ENCODE measurements at regions not wholly inside any gene's neighbourhood (a gene's known extent, or its start where the extent isn't known, plus 50 kb on each side); places are given as distances from the start of the nearest gene placed in this dataset.

- Histone ChIP-seq H3K27ac (no peak overlapping the region), H3K9me3 (no peaks in the 10 kb centered on the region), H3K4me1 (peaks cover 0 to 10% (median 2%) of the 10 kb centered on the region in 4 donors), H3K27me3 (no peaks in the 10 kb centered on the region), H3K4me3 (no peak overlapping the region), H3K36me3 (no peaks in the 10 kb centered on the region)
- TF ChIP-seq CTCF (IDR thresholded peaks at IDR 0.05) (no peak), POLR2A (IDR thresholded peaks at IDR 0.05) (no peak)
- DNase-seq: no peak
Observed at GRCh38 chr13:44137466-44137865, 236.2 kb upstream of the SERP2 start.

- no peaks in the 10 kb centered on the region for H3K27me3 ChIP-seq
- peak in 2 of 3 donors; percentile 57 to 60 for DNase-seq
- H3K4me1 ChIP-seq: peaks cover 0 to 10% (median 2%) of the 10 kb centered on the region in 4 donors
- no peaks in the 10 kb centered on the region for H3K9me3 ChIP-seq
- no peak overlapping the region for H3K4me3 ChIP-seq
- TF ChIP-seq CTCF (IDR thresholded peaks at IDR 0.05) (no peak), POLR2A (IDR thresholded peaks at IDR 0.05) (no peak)
- no peaks in the 10 kb centered on the region for H3K36me3 ChIP-seq
- H3K27ac ChIP-seq: peak overlapping the region in 2 of 4 donors; percentile 98
Observed at GRCh38 chr13:44140146-44140545, 233.5 kb upstream of the SERP2 start.

DNA sequence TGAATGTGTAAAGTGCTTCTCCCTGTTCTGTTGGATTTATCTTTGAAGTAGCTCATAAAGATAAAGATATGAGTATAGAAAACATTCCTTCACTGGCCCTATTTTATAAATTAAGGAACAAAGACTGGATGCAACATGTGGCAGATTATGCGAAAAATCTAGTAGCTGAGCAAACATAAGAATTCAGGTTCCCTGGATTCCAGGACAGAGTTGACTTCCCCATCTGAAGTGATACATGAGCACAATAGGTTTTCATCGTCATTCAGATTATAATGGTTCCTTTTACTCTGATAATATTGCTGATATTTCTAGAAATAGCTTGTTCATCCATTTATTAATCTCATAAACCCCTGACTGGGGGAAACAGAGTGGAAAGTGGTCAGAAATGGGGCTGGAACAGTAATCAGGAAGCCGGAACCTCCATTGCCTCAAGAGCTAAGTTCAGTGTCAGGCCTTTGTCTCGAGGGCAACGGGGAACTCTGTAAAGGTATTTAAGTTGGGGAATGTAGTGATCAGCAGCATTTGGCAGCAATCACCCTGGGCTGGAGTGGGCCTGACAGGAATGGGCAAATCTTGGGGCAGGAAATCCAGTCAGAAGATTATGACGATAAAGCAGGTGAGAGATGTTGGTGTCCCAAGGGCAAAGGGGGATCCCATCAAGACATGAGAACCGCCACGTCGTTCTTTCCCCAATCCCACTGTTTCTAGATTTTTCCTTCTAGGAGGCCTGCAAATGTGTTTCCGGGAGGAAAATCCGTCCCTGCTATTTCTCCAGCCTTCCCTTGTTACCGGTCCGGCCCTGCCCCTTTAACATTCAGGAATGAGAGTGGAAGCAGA is 232.5 kb upstream of the SERP2 start:
- Histone ChIP-seq H3K27ac (peak overlapping the region; percentile 84 to 98 (median 94)), H3K4me1 (peaks cover 0 to 10% (median 2%) of the 10 kb centered on the region in 4 donors), H3K4me3 (peak overlapping the region; percentile 47 to 63 (median 54)), H3K27me3 (no peaks in the 10 kb centered on the region), H3K36me3 (no peaks in the 10 kb centered on the region), H3K9me3 (no peaks in the 10 kb centered on the region)
- DNase-seq: no peak
- TF ChIP-seq CTCF (IDR thresholded peaks at IDR 0.05) (no peak), POLR2A (IDR thresholded peaks at IDR 0.05) (no peak)

GRCh38 chr13:44141725-44142539 is 231.7 kb upstream of the SERP2 start:
- TF ChIP-seq CTCF (IDR thresholded peaks at IDR 0.05): peak in 4 of 6 experiments; percentile 27 to 58 (median 53)
- peak; percentile 75 to 87 for TF ChIP-seq POLR2A (IDR thresholded peaks at IDR 0.05)
- peaks cover 0 to 10% (median 2%) of the 10 kb centered on the region in 4 donors for H3K4me1 ChIP-seq
- peak overlapping the region; percentile 47 to 75 (median 58) for H3K4me3 ChIP-seq
- DNase-seq: peak; percentile 94 to 100 (median 98)
- no peaks in the 10 kb centered on the region for H3K36me3 ChIP-seq
- H3K27me3 ChIP-seq: no peaks in the 10 kb centered on the region
- peak overlapping the region; percentile 84 to 98 (median 94) for H3K27ac ChIP-seq
- no peaks in the 10 kb centered on the region for H3K9me3 ChIP-seq

DNA sequence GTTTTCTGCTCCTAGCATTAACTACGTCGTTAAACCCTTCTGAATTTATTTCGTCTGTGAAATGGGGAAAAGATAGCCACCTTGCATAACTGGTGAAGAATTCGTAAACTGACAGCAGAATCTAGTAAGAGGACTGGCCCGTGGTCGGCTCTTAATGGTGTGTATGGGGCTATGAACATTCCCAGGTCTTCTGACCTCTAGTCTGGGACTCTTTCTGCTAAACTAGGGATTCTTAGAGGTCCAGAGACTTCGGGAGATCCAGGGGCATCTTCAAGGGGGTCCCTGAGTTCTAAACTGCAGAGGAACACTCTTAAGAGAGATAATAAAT is 231.1 kb upstream of the SERP2 start:
- TF ChIP-seq POLR2A (IDR thresholded peaks at IDR 0.05): no peak
- no peak for TF ChIP-seq CTCF (IDR thresholded peaks at IDR 0.05)
- no peaks in the 10 kb centered on the region for H3K9me3 ChIP-seq
- no peaks in the 10 kb centered on the region for H3K36me3 ChIP-seq
- H3K27me3 ChIP-seq: no peaks in the 10 kb centered on the region
- peak overlapping the region; percentile 66 to 93 (median 84) for H3K27ac ChIP-seq
- peak overlapping the region; percentile 36 to 75 (median 50) for H3K4me3 ChIP-seq
- H3K4me1 ChIP-seq: peaks cover 0 to 10% (median 2%) of the 10 kb centered on the region in 4 donors
- no peak for DNase-seq
